ENCODE measurements at regions not wholly inside any gene's neighbourhood (a gene's known extent, or its start where the extent isn't known, plus 50 kb on each side); places are given as distances from the start of the nearest gene placed in this dataset.

- TF ChIP-seq POLR2A (IDR thresholded peaks at IDR 0.05) (no peak), CTCF (IDR thresholded peaks at IDR 0.05) (no peak)
These were observed 258.6 kb downstream of the MSRB3 start for GRCh38 chr12:65536876-65537681.

Measured in uterus (tissue), 2 donors.